Retinal pigment epithelial cell (primary cell): ENCODE measurements at regions not wholly inside any gene's neighbourhood (a gene's known extent, or its start where the extent isn't known, plus 50 kb on each side); places are given as distances from the start of the nearest gene placed in this dataset.

ENCODE experiments used
- DNase-seq: peaks from one replicate; pipeline ENCODE4 v3.0.0-alpha.2; 2010; ENCODE audit warnings: low read depth
- H3K4me3 ChIP-seq: 2 replicates; pipeline ENCODE4 v1.5.1; 2011; ENCODE audit warnings: mild to moderate bottlenecking, low read length, control low read depth, moderate library complexity
- TF ChIP-seq, protein P1 (sequence below): conservative IDR thresholded peaks from 2 replicates; pipeline ENCODE4 v1.5.1; 2011; ENCODE audit warnings: low read depth, low read length, control low read depth, inconsistent platforms

DNA sequence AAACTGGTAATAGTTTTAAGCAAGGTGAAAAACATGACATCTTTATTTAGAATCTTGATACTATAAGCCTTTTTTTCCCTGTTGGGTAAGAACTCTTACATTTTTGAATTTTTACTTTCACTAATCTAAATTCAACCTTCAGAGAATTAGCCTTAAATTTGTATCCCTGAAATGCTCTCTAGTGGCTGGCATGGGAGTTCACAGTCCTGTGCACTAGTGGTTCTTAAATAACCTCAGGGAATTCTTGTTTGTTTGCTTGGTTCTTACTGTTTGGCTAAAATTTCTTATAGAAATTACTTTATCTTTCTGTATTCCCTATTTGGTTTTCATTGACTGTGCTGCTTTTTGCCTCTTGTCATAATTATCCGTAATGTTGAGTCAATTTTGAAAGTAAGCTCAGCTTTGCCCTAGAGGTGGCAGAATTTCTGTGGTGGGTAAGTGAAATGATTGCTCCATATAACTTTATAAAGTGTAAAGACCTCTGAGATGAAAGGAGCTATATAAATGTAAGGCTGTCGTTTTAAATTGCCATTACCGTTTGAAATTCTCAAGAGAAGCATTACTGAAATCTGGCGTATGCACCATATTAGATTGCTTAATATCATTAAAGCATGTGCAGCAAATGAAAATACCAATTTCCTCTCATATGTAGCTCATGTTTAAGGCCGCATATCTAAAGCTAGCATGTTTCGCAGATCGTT is 391.3 kb upstream of the FIGN start:
- peak; percentile 6 for DNase-seq
- TF ChIP-seq, protein P1, sequence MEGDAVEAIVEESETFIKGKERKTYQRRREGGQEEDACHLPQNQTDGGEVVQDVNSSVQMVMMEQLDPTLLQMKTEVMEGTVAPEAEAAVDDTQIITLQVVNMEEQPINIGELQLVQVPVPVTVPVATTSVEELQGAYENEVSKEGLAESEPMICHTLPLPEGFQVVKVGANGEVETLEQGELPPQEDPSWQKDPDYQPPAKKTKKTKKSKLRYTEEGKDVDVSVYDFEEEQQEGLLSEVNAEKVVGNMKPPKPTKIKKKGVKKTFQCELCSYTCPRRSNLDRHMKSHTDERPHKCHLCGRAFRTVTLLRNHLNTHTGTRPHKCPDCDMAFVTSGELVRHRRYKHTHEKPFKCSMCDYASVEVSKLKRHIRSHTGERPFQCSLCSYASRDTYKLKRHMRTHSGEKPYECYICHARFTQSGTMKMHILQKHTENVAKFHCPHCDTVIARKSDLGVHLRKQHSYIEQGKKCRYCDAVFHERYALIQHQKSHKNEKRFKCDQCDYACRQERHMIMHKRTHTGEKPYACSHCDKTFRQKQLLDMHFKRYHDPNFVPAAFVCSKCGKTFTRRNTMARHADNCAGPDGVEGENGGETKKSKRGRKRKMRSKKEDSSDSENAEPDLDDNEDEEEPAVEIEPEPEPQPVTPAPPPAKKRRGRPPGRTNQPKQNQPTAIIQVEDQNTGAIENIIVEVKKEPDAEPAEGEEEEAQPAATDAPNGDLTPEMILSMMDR, result peak; percentile 59
- no peak overlapping the region for H3K4me3 ChIP-seq

DNA sequence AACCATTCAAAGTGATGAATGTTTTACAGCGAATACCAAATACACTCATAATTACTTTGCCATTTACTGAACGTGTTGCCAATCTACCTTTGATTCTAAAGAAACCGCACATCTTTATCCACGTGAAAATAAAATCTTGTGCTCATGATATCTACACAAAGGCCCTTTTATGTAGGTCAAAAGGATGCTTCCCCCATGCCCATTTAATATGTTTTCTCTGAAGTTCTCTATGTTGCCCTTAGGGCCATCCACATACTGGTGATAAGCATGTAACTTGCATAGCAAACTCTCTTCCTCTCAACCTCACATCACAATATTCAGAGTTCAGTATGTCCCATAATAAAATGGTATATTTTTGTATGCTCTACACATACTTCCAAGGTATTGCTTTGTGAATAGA is 380.0 kb upstream of the FIGN start:
- no peak overlapping the region for H3K4me3 ChIP-seq
- DNase-seq, result no peak

DNA sequence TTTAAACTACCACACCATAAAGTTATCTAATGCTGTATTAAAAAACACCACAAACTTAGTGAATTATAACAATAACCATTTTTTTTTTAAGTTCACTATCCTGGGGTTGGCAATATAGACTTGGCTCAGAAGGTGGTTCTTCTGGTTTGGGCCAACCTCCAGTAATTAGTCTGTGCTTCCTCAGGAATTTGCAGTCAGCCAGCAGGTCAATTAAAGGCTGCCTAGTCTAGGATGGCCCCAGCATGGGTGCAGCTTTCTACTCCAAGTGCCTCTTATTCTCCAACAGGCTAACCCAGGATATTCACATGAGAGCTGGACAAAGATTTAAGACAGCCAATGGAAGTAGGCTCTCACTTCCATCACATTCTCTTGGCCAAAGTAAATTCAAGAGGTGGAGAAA is 379.1 kb upstream of the FIGN start:
- H3K4me3 ChIP-seq, result no peak overlapping the region
- TF ChIP-seq, protein P1, result no peak
- no peak for DNase-seq

More for the DNA sequence above, 380.0 kb upstream of the FIGN start:
- TF ChIP-seq, protein P1, result no peak

DNA sequence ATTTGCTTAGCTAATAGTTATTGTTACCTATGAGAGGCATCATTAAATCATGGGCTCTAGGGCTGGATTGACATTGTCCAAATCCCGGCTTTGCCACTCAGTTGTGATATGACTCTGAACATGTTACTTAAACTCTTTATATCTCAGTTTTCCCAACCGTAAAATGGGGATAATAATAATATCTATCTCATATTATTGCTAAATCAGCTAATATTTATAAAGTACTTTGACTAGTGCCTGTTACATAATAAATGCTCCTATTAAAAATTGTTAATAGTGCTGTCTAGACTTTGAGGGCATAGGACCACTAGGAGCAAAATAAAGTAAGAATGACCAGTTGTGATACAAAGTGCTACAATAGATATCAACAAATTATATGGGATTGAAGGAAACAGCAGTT is 376.3 kb upstream of the FIGN start:
- no peak overlapping the region for H3K4me3 ChIP-seq
- TF ChIP-seq, protein P1, result no peak
- no peak for DNase-seq

DNA sequence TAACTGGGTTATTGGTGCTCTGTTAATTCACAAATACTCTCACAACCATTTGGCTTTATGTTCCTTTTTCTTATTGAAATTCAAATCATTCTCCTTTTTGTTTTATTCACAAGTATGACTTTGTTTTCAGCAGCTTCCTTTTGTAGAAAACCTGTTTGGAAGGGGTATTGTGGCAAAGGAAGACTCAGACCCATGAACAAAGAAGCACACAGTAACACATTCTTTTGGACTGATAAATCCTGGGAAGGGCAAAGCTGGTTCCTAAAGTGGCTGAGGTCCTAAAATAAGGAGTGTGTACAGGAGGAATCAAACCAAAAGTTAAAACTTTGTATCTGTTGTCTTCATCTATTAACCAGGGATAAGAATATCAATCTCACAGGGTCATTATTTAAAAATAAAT is 374.7 kb upstream of the FIGN start:
- no peak overlapping the region for H3K4me3 ChIP-seq
- DNase-seq, result no peak
- TF ChIP-seq, protein P1, result no peak

DNA sequence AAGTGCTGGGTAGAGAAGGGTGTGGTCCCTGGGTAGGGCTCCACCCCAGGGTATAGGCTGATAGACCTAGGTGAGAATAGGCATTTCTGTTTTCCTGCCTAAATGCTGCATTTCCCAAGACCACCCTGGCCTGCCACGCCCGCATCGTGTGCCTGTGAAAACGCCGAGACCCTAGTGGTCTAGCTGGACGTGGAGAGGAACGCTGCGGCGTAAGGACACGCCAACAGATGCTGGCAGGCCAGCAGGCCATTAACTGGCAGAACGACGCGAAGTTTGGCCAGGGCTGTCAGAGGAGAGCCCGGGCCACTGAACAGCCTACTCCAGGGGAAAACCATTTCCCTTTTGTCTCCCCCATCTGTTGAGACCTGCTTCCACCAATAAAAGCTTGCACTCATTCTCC is 373.2 kb upstream of the FIGN start:
- TF ChIP-seq, protein P1, result no peak
- no peak for DNase-seq
- no peak overlapping the region for H3K4me3 ChIP-seq

DNA sequence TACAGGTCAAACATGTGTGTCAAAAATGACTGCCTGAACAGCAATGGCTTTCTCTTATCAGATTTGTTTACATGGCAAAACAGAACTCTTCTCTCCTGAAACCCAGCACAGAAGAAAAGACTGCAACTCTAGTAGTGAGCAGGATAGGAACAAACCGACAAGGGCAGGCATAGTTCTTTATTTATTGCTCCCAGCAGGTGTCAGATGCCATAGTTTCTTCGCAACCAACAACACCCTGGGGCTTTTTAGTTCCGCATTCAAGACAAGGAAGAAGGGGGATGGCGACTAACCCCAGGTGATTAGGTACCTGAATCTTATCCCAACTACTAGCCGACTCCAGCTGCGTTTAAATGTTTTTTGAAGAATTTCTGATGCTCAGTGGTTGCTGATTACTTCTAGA is 367.5 kb upstream of the FIGN start:
- TF ChIP-seq, protein P1, result no peak
- no peak for DNase-seq
- H3K4me3 ChIP-seq, result no peak overlapping the region
